ENCODE measurements at regions not wholly inside any gene's neighbourhood (a gene's known extent, or its start where the extent isn't known, plus 50 kb on each side); places are given as distances from the start of the nearest gene placed in this dataset.

DNA sequence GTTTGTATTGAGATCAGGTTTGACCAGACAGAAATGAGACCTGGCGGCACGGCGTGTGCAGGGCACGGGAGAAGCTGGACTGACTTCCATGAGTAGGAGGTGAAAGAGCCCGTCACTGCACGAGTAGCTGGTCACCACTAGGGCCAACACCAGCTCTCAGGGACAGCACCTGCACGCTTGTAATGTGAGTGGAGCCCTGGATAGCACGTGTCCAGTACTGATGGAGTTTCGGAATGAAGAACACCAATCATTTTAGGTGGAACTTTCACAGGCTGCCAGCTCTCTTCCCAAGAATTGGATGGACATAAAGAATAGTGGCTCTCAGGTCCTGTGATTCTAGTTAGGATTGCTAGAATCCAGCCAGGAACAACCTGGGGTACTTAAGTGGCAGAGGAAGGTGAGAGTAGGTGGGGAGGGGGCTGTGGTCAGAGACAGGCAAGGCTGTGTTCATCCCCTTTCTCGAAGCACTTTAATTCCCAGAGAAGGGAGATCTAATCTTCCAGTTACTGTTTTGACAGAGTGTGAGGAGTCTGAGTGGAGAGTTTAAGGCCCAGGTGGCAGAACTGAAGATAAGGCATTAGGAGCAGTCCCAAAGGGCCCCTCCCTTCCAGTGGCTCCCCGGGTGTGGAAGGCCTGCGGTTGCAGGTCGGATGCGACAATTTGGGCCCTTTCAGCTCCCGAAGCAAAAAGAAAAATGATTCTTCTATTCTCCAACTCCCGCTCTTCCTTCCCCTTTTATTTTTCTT lies 314.8 kb downstream of the QKI start (continued):
- TF ChIP-seq, protein P1, sequence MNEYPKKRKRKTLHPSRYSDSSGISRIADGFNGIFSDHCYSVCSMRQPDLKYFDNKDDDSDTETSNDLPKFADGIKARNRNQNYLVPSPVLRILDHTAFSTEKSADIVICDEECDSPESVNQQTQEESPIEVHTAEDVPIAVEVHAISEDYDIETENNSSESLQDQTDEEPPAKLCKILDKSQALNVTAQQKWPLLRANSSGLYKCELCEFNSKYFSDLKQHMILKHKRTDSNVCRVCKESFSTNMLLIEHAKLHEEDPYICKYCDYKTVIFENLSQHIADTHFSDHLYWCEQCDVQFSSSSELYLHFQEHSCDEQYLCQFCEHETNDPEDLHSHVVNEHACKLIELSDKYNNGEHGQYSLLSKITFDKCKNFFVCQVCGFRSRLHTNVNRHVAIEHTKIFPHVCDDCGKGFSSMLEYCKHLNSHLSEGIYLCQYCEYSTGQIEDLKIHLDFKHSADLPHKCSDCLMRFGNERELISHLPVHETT (CRISPR knock-in tag; conservative IDR thresholded peaks at IDR 0.05 in 1 of 2, IDR thresholded peaks at IDR 0.05 in 1 of 2): no peak
- TF ChIP-seq IFI16 (CRISPR knock-in tag; IDR thresholded peaks at IDR 0.05): no peak
- TF ChIP-seq ZNF282 (CRISPR knock-in tag; IDR thresholded peaks at IDR 0.05): no peak
- TF ChIP-seq ILK (tag; IDR thresholded peaks at IDR 0.05; ENCODE audit: borderline replicate concordance, low read depth): no peak
- TF ChIP-seq, protein P2, sequence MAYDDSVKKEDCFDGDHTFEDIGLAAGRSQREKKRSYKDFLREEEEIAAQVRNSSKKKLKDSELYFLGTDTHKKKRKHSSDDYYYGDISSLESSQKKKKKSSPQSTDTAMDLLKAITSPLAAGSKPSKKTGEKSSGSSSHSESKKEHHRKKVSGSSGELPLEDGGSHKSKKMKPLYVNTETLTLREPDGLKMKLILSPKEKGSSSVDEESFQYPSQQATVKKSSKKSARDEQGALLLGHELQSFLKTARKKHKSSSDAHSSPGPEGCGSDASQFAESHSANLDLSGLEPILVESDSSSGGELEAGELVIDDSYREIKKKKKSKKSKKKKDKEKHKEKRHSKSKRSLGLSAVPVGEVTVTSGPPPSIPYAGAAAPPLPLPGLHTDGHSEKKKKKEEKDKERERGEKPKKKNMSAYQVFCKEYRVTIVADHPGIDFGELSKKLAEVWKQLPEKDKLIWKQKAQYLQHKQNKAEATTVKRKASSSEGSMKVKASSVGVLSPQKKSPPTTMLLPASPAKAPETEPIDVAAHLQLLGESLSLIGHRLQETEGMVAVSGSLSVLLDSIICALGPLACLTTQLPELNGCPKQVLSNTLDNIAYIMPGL (CRISPR knock-in tag; IDR thresholded peaks at IDR 0.05): no peak
- TF ChIP-seq RFX5 (IDR thresholded peaks at IDR 0.05; ENCODE audit: low read depth, low read length): no peak
- TF ChIP-seq, protein P3, sequence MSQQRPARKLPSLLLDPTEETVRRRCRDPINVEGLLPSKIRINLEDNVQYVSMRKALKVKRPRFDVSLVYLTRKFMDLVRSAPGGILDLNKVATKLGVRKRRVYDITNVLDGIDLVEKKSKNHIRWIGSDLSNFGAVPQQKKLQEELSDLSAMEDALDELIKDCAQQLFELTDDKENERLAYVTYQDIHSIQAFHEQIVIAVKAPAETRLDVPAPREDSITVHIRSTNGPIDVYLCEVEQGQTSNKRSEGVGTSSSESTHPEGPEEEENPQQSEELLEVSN (IDR thresholded peaks at IDR 0.05; ENCODE audit: borderline replicate concordance in 1 of 2, extremely low read depth in 1 of 2, insufficient read depth in 1 of 2, insufficient read length in 1 of 2, low read depth in 1 of 2, low read length in 1 of 2, poor library complexity in 1 of 2, severe bottlenecking in 1 of 2): peak in 1 of 2 experiments; percentile 29
- TF ChIP-seq TEAD4 (IDR thresholded peaks at IDR 0.05; ENCODE audit: low read length): peak; percentile 40; the same call in 1 of the 2 replicates
- no peak for TF ChIP-seq TEAD4 (CRISPR knock-in tag; IDR thresholded peaks at IDR 0.05; ENCODE audit: borderline replicate concordance)
- no peak for TF ChIP-seq TAF1 (IDR thresholded peaks at IDR 0.05; ENCODE audit: control insufficient read depth, extremely low read depth, insufficient read depth, low read length, severe bottlenecking)
- TF ChIP-seq, protein P4, sequence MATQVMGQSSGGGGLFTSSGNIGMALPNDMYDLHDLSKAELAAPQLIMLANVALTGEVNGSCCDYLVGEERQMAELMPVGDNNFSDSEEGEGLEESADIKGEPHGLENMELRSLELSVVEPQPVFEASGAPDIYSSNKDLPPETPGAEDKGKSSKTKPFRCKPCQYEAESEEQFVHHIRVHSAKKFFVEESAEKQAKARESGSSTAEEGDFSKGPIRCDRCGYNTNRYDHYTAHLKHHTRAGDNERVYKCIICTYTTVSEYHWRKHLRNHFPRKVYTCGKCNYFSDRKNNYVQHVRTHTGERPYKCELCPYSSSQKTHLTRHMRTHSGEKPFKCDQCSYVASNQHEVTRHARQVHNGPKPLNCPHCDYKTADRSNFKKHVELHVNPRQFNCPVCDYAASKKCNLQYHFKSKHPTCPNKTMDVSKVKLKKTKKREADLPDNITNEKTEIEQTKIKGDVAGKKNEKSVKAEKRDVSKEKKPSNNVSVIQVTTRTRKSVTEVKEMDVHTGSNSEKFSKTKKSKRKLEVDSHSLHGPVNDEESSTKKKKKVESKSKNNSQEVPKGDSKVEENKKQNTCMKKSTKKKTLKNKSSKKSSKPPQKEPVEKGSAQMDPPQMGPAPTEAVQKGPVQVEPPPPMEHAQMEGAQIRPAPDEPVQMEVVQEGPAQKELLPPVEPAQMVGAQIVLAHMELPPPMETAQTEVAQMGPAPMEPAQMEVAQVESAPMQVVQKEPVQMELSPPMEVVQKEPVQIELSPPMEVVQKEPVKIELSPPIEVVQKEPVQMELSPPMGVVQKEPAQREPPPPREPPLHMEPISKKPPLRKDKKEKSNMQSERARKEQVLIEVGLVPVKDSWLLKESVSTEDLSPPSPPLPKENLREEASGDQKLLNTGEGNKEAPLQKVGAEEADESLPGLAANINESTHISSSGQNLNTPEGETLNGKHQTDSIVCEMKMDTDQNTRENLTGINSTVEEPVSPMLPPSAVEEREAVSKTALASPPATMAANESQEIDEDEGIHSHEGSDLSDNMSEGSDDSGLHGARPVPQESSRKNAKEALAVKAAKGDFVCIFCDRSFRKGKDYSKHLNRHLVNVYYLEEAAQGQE (IDR thresholded peaks at IDR 0.05; ENCODE audit: borderline replicate concordance): no peak
- TF ChIP-seq, protein P4 (CRISPR knock-in tag; IDR thresholded peaks at IDR 0.05; ENCODE audit: low read depth): no peak

All from K562 (cell line).